NCI-H510A (cell line): ENCODE measurements at regions not wholly inside any gene's neighbourhood (a gene's known extent, or its start where the extent isn't known, plus 50 kb on each side); places are given as distances from the start of the nearest gene placed in this dataset.

ENCODE experiments used
- DNase-seq: peaks from one replicate; lab custom pipeline; 2025; lab: John Stamatoyannopoulos, UW

DNA sequence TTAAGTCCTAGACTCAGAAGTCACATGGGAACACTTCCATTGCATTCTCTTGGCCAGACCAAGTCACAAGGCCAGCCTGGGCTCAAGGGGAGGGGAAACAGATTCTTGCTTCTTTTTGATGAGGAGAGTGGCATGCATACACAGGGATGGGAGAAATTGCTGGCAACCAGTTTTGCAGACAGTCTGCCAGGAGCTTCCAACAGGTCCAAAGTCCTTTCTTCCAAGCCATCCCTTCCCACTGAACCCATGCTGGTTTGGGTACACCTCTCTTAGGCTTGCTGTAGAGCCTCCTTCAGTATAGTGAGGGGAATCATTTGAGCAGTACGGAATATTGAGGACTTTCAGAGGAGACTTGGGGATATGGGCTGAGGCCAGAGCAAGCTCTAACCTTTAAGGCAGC lies 267.8 kb downstream of the BCOR start:
- no peak for DNase-seq

DNA sequence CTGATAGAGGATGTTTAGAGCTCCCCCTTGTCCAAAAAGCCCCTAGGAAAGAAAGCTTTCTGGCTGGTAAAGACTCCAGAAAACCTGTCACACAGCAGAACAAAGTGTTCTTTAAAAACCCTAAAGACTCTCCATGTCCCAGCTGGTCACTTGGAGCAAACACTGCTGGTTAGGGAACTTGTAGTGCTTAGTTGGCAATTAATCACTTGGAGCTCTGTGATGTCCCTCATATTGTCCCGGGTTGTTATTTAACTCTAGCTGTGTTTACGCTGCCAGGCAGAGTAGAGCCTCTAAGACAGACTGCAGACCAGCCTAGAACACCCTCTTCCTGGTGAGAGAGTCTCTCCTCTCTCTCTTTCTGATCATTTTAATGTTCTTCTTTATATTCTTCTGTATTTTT lies 267.3 kb downstream of the BCOR start:
- no peak for DNase-seq

DNA sequence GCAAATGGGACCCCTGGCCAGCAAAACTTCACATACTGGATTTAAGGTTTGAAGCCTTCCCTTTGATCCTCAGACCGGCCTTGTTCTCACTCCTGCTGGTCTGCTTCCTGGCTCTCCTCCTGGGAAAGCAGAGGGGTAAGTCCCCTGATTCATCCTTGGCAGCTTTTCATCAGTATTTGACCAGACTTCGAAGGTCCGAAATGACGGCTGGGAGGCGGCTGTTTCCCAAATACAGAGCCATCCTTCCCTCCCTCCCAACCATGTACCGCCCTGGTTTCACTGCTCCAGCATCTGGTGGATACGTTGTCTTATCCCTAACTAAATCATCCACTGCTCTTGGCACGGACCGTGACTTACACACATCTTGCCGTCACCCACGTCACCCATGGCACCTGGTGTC lies 265.5 kb downstream of the BCOR start:
- no peak for DNase-seq

DNA sequence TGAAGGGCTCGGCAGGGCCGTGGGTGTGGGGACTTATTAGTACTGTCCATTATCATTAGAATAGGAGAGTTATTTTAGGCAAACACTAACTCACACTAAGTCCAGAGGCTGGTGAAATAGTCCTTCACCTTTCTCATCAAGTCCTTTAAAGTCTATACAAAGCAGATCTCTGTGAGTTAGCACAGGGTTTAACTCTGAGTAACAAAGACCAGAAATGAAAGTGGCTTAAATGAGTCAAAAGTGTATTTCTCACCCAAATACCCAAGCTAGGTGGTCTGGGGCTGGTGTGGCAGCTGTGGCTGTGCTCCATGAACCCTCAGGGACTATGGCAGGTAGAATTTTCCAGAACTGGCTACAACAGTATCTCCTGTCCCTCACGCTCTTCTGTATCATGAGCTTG lies 263.2 kb downstream of the BCOR start:
- DNase-seq, result no peak

DNA sequence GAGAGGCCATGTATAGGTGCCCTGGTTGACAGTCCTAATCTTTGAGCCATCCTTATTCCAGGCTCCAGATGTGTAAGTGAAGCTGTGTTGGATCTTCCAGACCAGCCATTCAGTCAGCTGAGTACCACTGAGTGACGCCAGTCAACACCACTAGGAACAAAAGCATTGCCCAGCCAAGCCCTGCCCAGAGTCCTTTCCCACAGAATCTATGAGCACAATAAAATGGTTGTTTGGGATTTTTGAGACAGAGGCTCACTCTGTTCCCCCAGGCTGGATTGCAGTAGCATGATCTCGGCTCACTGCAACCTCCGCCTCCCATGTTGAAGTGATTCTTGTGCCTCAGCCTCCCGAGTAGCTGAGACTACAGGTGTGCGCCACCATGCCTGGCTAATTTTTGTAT lies 262.5 kb downstream of the BCOR start:
- DNase-seq, result no peak

DNA sequence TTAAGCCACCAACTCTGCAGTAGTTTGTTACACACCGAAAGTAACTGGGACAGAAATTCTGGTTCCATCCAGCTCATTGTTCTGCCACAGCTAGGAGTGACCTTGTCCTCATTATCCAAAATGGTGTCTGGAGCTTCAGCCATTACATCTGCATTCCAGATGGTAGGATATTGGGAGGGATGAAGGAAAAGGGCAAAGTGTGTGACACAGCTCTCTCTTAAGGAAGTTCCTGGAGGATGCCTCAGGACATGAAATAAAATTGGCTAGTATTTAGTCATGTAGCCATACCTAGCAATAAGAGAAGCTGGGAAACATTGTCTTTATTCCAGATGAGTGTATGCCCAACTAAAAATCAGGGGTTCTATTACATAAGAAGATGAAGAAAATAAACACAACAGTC lies 262.0 kb downstream of the BCOR start:
- no peak for DNase-seq

DNA sequence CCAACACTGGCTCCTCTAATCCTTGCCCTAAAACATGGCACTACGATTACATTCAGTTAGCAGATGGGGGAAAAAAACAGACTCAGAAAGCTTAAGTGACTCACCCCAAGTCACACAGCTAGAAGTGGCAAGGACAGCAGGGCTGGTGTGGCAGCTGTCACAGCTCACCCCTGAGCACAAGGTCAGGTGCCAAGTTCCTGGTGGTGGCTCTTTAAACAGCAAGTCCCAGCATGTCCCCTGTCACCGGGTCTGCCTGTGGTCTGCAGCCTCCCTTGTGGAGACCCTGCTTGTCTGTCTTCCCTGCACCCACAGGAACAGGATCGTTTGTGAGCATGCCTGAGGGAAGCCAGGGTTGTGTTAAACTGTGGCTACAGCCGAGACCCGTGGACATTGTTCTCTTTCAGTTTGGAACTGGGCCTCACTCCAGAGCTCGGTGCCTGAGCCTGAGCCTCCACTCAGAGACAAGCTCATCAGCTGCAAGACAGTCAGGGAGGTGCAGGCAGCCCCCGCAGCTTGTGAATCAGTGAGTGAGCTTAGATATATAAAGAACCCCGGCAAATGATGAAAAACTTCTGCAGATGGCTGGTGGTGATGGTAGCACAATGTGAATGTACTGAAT lies 260.8 kb downstream of the BCOR start:
- no peak for DNase-seq

DNA sequence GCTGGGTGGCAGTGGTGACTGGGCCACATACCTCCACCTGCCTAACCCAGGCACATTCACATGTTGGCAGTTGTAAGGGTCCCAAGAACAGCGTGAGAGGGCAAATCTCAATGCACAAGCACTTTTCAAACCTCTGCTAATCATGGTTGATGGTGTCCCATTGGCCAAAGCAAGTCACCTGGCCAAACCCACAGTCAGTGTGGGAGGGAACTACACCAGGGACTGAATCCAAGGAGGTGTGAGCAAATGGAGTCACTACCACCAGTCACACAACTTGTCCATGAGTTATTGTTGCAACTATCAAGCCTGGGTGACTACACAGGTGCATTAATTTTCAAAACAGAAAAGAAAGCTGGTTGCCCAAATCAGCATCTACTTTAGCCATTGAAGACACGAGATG lies 260.1 kb downstream of the BCOR start:
- DNase-seq, result no peak

DNA sequence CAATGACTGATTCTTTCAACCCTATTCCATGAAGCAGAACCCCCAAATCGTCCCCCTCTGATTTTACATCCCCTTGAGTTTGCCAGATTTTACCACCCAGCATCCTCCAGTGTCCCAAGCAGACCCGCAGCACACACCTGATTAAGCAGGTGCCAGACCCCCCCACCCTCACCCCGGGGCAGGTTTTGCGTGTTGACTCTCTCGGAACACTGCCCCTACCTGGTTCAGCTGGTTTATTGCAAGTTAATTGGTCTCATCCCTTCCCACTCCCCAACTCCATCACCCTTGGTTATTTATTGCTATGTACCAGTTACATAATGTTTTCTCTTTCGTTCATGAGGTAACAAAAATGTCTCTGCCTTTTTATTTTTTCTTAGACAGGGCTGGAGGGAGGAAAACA lies 258.4 kb downstream of the BCOR start:
- no peak for DNase-seq

DNA sequence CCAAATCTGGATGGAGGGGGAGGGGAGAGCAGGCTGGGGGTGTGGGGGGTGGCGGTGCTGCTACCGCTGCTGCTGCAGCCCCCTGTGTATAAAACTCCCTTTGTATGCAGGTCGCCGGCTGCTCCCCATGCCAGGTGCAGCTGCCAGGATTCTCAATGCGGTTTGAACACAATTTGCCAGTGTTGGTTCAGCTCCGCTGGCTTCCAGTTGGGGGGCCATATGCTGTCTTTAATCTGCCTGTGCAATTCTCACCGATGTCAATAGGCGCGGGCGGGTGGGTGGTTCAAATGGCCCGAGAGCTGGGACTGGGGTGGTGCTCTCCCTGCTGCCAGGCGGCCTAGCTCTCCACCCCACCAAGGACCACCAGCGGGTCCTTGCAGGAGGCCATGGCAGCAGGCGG lies 257.6 kb downstream of the BCOR start:
- DNase-seq, result no peak

DNA sequence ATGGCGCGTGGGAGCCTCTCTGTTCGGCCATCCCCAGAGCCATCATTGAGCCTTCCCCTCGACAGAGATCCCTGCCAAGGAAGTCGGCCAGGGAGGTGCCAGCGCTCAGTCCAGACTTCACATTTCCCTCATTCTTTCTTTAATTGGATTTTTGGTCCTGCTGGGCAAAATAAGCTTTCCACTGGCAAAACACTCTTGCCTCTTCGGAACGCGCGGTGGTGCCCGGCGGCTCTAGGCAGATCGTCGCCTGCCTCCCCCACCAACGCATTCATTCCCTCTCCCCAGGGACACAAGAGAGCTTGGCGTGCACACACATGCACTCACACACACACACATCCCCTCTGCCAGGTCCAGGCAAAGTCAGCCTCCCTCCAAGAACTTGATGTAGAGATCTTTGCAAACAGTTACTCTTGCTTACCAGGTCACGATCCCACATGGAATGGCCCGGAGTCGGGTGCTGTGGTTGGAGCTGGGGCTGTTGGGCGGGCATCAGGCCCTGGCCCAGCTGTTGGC lies 257.1 kb downstream of the BCOR start:
- DNase-seq, result no peak

DNA sequence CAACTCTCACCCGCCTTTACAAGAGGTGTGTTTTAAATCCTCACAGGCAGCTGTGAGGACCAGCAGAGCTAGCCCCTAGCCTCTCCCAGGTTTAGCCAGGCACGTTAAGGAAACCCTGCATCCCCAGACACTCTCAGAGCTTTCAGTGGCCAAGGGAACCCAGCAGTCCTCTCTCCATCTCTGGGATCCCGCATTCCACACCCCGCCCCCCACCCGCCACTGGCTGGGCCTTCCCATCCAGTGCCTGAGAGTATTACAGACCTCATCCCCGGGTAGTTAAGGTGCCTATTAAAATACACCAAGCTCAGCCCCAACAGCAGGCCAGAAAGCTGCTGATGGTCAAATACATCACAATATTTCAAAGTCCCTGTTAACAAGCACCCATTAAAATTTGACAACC lies 256.2 kb downstream of the BCOR start:
- no peak for DNase-seq

DNA sequence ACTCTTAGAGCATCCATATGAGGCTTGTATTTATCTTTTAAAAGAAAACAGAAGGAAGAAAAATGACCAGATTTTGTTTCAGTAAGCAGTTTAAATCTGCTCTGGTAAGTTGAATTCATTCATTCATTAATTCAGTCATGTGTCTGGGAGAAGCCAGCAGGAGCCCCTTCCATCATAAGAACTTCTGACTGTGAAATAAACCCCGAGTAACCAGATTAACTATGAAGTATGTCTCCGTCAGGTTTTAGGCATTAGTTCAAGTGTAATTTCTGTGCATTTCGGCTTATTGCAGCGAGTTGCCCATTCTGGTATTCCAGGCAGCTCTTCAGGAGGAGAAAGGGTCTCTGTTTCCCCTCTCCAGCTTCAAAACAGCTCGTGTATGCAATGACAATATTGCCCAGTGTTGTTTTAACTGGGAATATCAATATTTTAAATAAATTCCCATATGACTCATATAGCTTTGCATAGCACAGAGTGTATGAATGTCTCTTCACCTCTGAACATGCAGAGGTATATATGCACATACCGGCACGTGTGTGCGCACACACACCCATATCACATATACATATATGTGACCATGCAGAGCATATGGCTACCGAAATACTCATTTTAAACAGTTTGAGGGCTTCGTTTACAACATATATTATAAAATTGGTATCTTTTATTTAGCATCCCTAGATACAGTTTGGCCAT lies 255.3 kb downstream of the BCOR start:
- no peak for DNase-seq

DNA sequence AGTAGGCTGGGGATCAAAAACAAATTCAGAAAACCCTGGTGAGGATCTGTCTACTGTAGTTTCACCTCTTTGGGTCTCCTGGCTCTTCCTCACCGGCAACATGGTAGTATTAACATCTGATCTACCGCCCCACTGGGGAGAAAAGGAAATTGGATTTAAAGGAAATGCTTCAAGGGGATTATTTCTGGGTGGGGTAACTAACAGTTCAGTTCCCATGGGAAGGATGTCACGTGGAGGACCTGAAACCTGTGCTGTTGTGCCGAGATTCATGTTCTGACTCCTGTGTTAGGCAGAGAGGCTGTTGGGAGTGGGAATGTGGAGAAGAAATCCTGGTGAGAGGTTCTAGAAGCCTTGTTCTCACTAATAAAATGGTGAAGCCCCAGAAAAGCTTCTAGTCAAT lies 254.4 kb downstream of the BCOR start:
- no peak for DNase-seq

DNA sequence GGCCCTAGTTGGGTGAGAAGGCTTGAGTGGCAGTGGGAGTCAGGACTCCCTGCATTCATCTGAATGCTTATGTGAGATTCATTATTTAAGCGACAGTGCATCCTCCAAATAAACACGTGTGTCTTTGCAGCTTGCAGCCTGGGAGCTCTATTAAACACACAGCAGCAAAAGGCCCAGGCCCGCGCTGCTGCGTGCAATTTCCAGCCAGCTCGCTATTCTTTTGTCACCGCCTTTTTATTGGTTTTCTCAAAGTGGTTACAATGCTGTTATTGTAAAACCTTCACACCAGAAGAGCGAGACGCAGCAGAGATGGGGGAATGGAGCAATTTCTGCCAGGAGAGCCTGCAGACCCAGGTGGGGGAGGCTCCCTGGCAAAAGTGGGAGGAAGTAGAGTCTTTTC lies 252.5 kb downstream of the BCOR start:
- no peak for DNase-seq

DNA sequence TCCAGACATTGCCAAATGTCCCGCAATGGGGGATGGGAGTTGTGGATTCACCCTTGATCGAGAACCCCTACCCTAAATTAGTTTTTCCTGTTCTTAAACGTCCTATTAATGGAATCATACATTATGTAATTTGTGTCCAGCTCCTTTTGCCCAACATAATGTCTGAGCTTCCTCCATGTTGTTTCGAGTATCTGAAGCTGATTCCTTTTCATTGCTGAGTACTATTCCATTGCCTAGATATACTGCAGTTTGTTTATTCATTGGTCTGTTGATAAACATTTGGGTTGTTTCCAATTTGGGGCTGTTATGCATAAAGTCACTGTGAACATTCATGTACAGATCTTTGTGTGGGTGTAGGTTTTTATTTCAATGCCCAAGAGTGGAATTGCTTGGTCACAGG lies 251.3 kb downstream of the BCOR start:
- DNase-seq, result no peak

DNA sequence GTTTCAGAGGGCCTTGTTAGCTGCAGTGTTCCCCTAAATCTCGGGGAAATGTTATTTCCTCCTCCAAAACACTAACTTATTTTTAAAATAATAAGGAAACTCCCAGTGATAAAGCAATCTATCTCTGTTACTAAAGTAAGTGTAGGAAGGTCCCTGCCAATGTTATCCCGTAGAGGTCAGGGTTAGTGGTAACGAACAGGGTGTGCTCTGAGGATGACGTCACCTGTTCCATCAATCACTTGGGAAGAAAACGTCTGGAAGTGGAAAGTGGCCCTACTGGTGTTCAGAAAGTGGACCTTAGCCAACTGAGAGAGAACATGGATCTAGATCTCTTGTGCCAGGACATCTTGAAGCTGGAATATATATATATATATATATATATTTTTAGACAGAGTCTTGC lies 249.5 kb downstream of the BCOR start:
- no peak for DNase-seq

DNA sequence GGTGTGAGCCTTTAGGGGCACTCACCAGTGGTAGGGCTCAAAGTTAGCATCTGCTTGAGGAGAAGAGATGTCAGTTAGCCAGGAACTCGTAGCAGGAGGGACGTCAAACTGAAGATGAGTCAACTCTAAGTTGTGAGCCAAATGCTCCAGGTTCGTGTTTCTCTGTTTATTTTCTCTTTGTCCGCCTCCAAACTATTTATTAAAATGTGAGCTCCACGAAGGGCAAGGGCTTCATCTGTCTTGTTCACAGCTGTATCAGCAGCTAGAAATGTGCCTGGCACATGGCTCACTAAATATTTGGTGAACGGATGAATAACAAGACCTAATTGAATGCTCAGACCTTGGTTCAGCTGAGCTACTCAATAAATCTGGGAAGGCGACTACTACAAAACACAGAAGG lies 248.9 kb downstream of the BCOR start:
- DNase-seq, result no peak

DNA sequence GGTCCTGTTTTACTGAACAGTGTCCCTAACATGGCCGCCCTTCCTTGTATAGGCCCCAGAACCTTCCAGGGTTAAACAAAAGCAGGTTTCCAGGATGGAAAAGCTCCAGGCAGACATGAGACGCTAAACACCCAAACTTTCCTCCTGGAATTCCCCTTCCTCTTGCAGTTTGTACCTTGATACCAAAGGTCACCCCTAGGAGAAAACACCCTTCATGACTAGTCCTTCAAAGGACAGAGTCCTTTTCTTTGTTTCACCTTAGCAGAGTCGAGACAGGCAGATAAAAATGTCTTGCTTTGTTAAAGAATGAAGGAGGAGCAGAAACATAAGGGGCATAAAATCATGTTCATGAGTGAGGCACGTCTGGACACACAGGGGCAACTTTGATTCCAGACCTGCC lies 247.5 kb downstream of the BCOR start:
- DNase-seq, result no peak

DNA sequence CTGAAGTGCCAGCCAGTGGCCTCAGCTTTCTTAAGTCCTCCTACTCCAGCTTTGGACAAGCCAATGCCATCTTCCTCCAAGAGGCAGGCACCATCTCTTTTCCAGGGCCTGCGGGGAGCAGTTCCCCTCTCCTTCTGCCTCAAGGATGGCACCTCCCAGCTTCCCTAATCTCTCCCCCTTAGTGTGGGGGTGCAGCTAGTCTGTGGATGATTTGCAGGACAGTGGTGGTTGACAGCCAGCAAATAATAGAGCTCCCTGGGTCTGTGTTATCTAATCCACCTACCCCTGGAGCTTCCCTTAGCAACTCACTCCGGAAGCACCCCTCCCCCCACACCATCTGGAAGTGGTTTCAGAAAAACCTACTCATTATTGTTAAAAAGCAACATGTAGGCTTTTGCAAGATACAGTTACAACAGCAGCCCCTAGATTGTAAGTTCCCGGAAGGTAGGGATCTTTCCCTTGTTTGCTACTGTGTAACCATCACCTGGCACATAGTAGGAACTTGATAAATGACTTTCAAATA lies 247.1 kb downstream of the BCOR start:
- DNase-seq, result no peak

DNA sequence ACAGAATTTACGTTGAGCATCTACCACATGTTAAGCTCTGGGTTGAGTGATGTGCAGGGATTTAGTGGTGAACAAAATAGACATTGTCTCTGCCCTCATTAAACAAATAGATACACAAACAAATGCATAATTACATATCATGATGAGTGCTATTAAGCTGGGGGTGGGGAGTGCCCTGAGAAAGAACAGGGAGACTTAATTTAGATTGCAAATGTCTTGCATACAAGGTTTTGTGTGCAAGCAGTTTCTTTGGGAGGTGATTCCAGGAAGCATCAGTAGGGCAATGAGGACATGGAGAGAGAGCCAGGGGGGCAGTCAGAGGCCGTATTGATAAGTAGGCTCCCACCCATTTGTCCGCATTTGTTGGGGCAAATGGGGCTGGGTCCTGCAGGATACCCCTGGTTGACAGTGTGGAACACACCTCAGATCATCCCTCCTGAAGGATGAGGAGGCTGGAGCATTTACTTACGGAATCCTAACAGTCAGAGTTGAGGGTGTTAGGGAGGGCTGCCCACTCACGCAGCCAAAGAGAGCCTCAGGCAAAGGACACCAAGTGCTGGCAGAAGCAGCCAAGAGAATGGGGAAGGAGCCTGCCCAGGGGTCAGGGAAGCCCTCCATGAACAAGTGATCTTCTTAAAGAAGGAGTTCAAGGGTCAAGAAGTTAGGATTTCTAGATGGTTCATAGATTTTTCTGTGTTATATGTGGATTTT lies 245.9 kb downstream of the BCOR start:
- DNase-seq, result no peak

DNA sequence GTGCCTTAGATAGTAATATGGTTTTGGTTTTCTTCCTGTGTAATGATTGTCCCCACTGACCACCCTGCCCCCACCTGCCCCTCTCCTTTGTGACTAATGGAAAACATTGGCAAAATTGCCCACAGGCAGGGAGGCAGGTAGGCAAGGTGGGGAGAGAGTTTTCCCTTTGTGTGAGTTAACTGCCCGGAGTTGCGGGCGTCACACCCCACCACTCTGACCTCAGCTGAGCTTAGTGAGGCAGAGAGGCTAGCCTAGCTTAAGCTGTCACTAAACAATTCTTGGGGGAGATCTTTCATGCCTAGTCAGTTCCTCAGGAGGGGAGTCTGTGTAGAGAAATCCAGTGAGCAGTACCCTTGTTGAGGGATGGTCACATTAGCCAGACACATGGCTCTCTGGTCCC lies 245.3 kb downstream of the BCOR start:
- DNase-seq, result no peak

DNA sequence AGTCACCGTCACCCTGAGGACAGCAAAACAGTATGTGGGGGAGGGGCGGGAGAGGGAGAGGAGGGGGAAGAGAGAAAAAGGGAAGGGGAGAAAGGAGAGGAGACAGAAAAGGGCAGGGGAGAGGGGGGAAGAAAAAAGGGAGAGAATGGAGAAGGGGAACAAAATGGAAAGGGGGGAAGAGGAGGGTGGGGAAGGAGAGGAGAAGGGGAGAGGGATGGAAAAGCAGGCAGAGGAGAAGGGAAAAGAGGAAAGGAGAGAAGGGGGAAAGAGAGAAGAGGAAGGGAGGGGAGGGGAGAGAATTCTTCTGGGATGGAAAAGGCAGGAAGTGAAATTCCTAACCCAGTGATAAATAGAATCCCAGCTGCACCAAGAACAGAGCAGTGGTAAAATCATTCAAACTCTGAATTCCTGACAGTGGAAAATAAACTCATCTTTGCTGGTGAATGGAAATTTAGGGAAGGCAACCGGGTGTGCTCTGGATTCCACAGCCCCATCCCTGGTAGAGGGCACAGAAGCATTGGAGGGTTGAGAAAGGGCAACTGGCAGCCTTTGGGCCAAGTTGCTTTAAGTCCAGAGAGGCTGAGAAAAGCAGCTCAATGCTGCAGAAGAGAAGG lies 244.2 kb downstream of the BCOR start:
- DNase-seq, result no peak
